ENCODE measurements at regions not wholly inside any gene's neighbourhood (a gene's known extent, or its start where the extent isn't known, plus 50 kb on each side); places are given as distances from the start of the nearest gene placed in this dataset.

DNA sequence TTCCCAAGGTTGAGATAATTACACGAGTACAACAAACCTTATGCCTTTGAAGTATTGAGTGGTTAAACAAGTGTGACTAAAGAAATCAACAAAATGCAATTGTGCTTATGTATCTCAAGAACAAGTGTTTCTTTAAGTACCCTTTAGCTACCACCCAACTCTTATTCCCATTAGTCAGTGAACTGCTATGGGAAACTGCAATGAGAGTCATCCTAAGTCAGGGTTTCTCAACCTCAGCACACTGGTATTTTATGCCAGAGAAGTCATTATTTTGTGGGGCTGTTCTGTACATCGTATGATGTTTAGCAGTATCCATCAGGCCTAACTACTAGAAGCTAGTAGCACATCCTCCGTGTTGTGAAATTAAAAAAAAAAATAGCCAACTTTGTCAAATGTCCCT, 549.1 kb upstream of the BOD1L1 start:
- Histone ChIP-seq H3K27ac (no peak overlapping the region), H3K9me3 (no peaks in the 10 kb centered on the region), H3K4me3 (no peak overlapping the region), H3K4me1 (peaks cover 0 to 27% (median 8%) of the 10 kb centered on the region in 4 donors), H3K27me3 (no peaks in the 10 kb centered on the region), H3K36me3 (no peaks in the 10 kb centered on the region)
- DNase-seq (no peak), ATAC-seq (no peak)
- TF ChIP-seq, protein P1, sequence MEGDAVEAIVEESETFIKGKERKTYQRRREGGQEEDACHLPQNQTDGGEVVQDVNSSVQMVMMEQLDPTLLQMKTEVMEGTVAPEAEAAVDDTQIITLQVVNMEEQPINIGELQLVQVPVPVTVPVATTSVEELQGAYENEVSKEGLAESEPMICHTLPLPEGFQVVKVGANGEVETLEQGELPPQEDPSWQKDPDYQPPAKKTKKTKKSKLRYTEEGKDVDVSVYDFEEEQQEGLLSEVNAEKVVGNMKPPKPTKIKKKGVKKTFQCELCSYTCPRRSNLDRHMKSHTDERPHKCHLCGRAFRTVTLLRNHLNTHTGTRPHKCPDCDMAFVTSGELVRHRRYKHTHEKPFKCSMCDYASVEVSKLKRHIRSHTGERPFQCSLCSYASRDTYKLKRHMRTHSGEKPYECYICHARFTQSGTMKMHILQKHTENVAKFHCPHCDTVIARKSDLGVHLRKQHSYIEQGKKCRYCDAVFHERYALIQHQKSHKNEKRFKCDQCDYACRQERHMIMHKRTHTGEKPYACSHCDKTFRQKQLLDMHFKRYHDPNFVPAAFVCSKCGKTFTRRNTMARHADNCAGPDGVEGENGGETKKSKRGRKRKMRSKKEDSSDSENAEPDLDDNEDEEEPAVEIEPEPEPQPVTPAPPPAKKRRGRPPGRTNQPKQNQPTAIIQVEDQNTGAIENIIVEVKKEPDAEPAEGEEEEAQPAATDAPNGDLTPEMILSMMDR (IDR thresholded peaks at IDR 0.05) = no peak
- TF ChIP-seq POLR2A (IDR thresholded peaks at IDR 0.05) = no peak
- 89% methylated on average over 3 of the region's 3 CpGs for WGBS (ENCODE audit: insufficient coverage, low coverage, low lambda C conversion rate, missing lambda C conversion rate)
- intact Hi-C loops (cut with DNase I) = no loop called here

DNA sequence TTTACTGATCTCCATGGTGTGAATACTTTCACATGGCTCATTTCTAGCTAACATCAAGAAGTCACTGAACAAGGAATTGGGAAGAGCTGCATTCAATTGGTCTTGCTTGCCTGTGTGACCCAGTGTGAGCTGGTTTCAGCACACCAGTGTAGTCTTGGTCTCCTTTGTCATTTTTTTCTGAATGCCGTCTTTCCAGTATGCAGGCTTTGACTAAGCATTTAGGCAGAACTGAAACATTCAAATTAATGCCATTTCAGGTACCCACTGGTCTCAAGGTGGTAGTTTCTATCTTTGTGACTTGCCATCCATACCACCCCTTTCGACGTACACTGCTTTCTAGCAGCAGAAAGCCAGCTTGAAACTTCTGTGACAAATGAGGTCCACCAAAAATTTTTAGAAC, 550.5 kb upstream of the BOD1L1 start:
- peak; percentile 2 to 49 (median 16) for ATAC-seq
- Histone ChIP-seq H3K9me3 (no peaks in the 10 kb centered on the region), H3K4me1 (peaks cover 0 to 27% (median 8%) of the 10 kb centered on the region in 4 donors), H3K27me3 (no peaks in the 10 kb centered on the region), H3K4me3 (no peak overlapping the region), H3K36me3 (no peaks in the 10 kb centered on the region), H3K27ac (no peak overlapping the region)
- TF ChIP-seq, protein P1 (IDR thresholded peaks at IDR 0.05) = no peak
- DNase-seq = no peak
- intact Hi-C loops (cut with DNase I) = no loop called here
- WGBS (ENCODE audit: insufficient coverage, low coverage, low lambda C conversion rate, missing lambda C conversion rate) = 69% methylated on average over 3 of the region's 3 CpGs

DNA sequence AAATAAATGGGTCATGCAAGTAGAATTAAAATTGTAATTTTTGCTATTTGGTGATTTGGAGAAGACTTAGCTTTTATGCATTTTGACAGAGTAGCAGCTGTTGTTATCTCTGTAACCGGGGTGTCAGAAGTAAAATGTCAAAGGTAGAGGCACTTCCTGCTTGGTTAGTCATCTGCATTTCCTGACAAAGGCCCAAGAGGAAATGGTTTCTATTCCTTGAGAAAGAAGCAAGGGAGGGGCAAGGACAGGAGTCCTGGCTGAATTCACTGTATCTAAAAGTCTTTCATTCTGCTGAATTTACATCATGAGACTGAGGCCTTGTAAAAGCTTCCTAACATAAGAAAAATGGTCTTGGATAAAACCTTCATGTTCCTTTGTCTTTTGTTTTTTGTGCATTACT, 550.9 kb upstream of the BOD1L1 start:
- intact Hi-C loops (cut with DNase I) = no loop called here
- no peaks in the 10 kb centered on the region for H3K27me3 ChIP-seq
- peak; percentile 28 to 54 (median 44) for ATAC-seq

DNA sequence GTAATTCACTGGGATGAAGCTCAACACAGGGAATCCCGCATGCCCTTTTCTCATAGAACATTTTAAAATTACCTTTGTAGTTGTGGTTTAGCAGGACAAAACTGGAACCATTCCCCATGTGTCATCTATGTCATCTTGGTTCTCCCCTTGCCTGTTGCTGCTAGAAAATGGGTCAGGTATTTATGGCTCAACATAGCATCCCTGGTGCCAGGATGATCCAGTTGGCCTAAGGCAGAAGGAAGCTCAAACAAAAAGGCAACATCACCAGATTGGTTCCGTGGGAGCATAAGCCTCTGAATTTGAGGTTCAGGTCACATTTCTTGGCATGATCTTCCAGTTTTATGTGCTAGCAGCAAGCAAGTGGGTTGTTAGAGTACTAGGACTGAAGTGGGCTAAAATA, 552.6 kb upstream of the BOD1L1 start:
- intact Hi-C loops (cut with DNase I) = no loop called here
- no peak for DNase-seq
- Histone ChIP-seq H3K36me3 (no peaks in the 10 kb centered on the region), H3K4me3 (no peak overlapping the region), H3K27me3 (no peaks in the 10 kb centered on the region), H3K27ac (peak overlapping the region in 1 of 3 donors; percentile 37), H3K4me1 (peaks cover 0 to 27% (median 8%) of the 10 kb centered on the region in 4 donors), H3K9me3 (no peaks in the 10 kb centered on the region)
- no peak for ATAC-seq
- 64% methylated on average over 2 of the region's 2 CpGs for WGBS (ENCODE audit: insufficient coverage, low coverage, low lambda C conversion rate, missing lambda C conversion rate)
- TF ChIP-seq, protein P1 (IDR thresholded peaks at IDR 0.05) = no peak

More for the DNA sequence above, 550.9 kb upstream of the BOD1L1 start:
- Histone ChIP-seq H3K9me3 (no peaks in the 10 kb centered on the region), H3K27ac (no peak overlapping the region), H3K4me1 (peaks cover 0 to 27% (median 8%) of the 10 kb centered on the region in 4 donors), H3K36me3 (no peaks in the 10 kb centered on the region), H3K4me3 (no peak overlapping the region)
- DNase-seq = no peak
- 21% methylated on average over 1 of the region's 1 CpG for WGBS (ENCODE audit: insufficient coverage, low coverage, low lambda C conversion rate, missing lambda C conversion rate)
- TF ChIP-seq, protein P1 (IDR thresholded peaks at IDR 0.05) = no peak
- no peak for TF ChIP-seq POLR2A (IDR thresholded peaks at IDR 0.05)
